HEK293T (cell line): ENCODE measurements at regions not wholly inside any gene's neighbourhood (a gene's known extent, or its start where the extent isn't known, plus 50 kb on each side); places are given as distances from the start of the nearest gene placed in this dataset.

Experiments
- CTCF ChIA-PET: fragments of 350-600 bp; formaldehyde crosslinking; extraction: SDS; loops from one replicate; lab custom pipeline; 2021; ENCODE audit warnings: antibody characterized with exemption, inconsistent platforms; lab: Yijun Ruan, JAX
- POLR2A ChIA-PET: fragments of 350-600 bp; formaldehyde crosslinking; extraction: SDS; loops from one replicate; lab custom pipeline; 2020; ENCODE audit warnings: antibody characterized with exemption, inconsistent platforms; lab: Yijun Ruan, JAX
- DNase-seq: peaks from one replicate; pipeline ENCODE4 v3.0.0; 2012; ENCODE audit warnings: mixed read lengths; ENCODE audit errors: extremely low spot score
- ARNT ChIP-seq: fragments of 450-650 bp; IDR thresholded peaks from 2 replicates; pipeline ENCODE4 v1.6.1; 2017; ENCODE audit warnings: mild to moderate bottlenecking
- BHLHE40 ChIP-seq: fragments of 450-650 bp; IDR thresholded peaks from 2 replicates; pipeline ENCODE4 v1.6.1; 2016; ENCODE audit warnings: mild to moderate bottlenecking, moderate library complexity, borderline replicate concordance
- CTBP1 ChIP-seq: fragments of 450-650 bp; IDR thresholded peaks from 2 replicates; pipeline ENCODE4 v1.6.1; 2016; ENCODE audit warnings: borderline replicate concordance
- ELF4 ChIP-seq: fragments of 450-650 bp; IDR thresholded peaks from 2 replicates; pipeline ENCODE4 v1.6.1; 2017; ENCODE audit warnings: antibody characterized with exemption
- FOXA1 ChIP-seq: fragments of 450-650 bp; IDR thresholded peaks from 2 replicates; pipeline ENCODE4 v1.6.1; 2016; ENCODE audit warnings: mild to moderate bottlenecking
- FOXK2 ChIP-seq: fragments of 450-650 bp; IDR thresholded peaks from 2 replicates; pipeline ENCODE4 v1.6.1; 2016; ENCODE audit warnings: mild to moderate bottlenecking
- FOXM1 ChIP-seq: fragments of 450-650 bp; IDR thresholded peaks from 2 replicates; pipeline ENCODE4 v1.6.1; 2017; ENCODE audit warnings: mild to moderate bottlenecking, borderline replicate concordance
- HDGF ChIP-seq: fragments of 450-650 bp; IDR thresholded peaks from 2 replicates; pipeline ENCODE4 v1.6.1; 2017; ENCODE audit warnings: antibody characterized with exemption, borderline replicate concordance
- L3MBTL2 ChIP-seq: fragments of 450-650 bp; conservative IDR thresholded peaks from 2 replicates; pipeline ENCODE4 v1.6.1; 2016; ENCODE audit warnings: mild to moderate bottlenecking
- LEF1 ChIP-seq: fragments of 450-650 bp; IDR thresholded peaks from 2 replicates; pipeline ENCODE4 v1.6.1; 2017; ENCODE audit warnings: mild to moderate bottlenecking, borderline replicate concordance
- NFRKB ChIP-seq: fragments of 450-650 bp; IDR thresholded peaks from 2 replicates; pipeline ENCODE4 v1.6.1; 2016; ENCODE audit warnings: mild to moderate bottlenecking, moderate library complexity
- SP1 ChIP-seq: fragments of 450-650 bp; IDR thresholded peaks from 2 replicates; pipeline ENCODE4 v1.6.1; 2017
- SUZ12 ChIP-seq: fragments of 450-650 bp; IDR thresholded peaks from 2 replicates; pipeline ENCODE4 v1.6.1; 2016; ENCODE audit warnings: mild to moderate bottlenecking
- TARDBP ChIP-seq: fragments of 450-650 bp; IDR thresholded peaks from 2 replicates; pipeline ENCODE4 v1.6.1; 2016
- ZNF384 ChIP-seq: fragments of 450-650 bp; IDR thresholded peaks from 2 replicates; pipeline ENCODE4 v1.6.1; 2016
- TF ChIP-seq, protein P1 (sequence below): fragments of 450-650 bp; IDR thresholded peaks from 2 replicates; pipeline ENCODE4 v1.6.1; 2016

DNA sequence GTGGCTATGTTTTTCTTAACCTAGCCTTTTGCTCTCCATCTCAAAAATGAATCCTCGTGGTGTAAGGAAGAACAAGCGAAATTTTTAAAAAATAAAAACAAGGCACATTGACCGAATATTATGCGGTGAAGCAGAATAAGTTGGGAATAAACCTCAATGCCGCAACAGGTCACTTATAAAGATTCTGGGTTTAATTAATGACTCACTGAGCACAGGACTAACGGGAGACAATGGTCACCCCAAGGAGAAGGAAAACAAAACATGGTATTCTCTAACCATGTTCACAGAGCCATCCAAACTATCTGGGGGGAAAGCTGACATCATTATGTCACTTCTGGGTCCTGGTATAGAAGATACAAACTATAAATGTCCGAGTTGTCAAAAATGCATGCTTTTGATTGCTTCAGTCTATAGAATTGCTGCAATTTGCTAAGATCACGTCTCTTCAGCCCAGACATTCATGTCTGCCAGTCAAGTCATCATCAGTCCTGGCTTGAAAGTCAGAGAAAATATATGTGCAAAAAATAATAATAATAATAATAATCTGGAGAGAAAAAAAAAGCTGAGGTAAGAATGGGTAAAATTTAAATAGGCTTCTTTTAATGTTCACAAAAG, 280.6 kb downstream of the NR2F1-AS1 start:
- DNase-seq: no peak

DNA sequence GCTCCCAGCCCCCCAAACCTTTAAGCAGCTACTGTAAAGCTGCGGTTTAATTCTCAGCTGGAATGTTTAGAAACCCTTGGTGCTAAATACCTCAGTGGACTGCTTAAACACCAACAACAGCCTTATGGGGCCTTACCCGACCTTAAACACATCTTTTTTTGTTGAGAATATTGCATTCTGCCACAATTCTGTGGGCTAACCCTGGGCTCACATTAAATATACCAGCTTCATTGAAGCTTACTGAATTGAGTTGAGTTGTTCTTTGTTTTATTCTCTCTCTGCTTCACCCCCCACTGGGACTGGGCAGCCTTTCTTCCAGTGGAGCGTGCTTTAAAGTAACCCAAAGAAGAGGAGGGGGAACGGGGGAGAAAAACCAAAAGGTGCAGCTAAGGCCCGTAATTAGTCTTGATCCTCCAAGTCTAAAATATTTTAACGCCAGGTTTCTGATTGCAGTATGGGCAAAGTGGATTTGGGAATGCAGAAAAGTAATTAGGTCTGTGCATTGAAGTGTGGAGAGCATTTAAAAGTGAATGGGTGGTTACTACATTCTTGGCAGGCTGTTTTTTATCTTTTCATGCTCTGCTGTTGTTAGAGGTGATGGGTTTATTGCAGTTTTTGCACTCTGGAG, 281.2 kb downstream of the NR2F1-AS1 start:
- POLR2A ChIA-PET: interaction anchor here (0.6 kb wide), 1 partner anchor 1159 kb away, joined by 3 read pairs; no protein-coding TSS in a partner anchor
- CTCF ChIA-PET: interaction anchor here (0.6 kb wide), 1 partner anchor 71 kb away, joined by 3 read pairs; no protein-coding TSS in a partner anchor
- TF ChIP-seq ARNT (no peak), L3MBTL2 (no peak), FOXK2 (no peak), FOXA1 (no peak), BHLHE40 (no peak), ZNF384 (no peak)
- TF ChIP-seq, protein P1, sequence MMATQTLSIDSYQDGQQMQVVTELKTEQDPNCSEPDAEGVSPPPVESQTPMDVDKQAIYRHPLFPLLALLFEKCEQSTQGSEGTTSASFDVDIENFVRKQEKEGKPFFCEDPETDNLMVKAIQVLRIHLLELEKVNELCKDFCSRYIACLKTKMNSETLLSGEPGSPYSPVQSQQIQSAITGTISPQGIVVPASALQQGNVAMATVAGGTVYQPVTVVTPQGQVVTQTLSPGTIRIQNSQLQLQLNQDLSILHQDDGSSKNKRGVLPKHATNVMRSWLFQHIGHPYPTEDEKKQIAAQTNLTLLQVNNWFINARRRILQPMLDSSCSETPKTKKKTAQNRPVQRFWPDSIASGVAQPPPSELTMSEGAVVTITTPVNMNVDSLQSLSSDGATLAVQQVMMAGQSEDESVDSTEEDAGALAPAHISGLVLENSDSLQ: 0 out of 2 replicates have a peak, but pooled peaks have one; percentile 11
- peak; percentile 16 for DNase-seq

More for the DNA sequence above, 280.6 kb downstream of the NR2F1-AS1 start:
- CTCF ChIA-PET: interaction anchor here (0.7 kb wide), 1 partner anchor 58 kb away, joined by 3 read pairs; no protein-coding TSS in a partner anchor
- POLR2A ChIA-PET: no interaction called here
- TF ChIP-seq CTBP1 (no peak), SUZ12 (no peak), FOXK2 (no peak), TARDBP (no peak), SP1 (no peak), BHLHE40 (no peak), L3MBTL2 (no peak), NFRKB (no peak), LEF1 (no peak)
- TF ChIP-seq, protein P1: no peak

DNA sequence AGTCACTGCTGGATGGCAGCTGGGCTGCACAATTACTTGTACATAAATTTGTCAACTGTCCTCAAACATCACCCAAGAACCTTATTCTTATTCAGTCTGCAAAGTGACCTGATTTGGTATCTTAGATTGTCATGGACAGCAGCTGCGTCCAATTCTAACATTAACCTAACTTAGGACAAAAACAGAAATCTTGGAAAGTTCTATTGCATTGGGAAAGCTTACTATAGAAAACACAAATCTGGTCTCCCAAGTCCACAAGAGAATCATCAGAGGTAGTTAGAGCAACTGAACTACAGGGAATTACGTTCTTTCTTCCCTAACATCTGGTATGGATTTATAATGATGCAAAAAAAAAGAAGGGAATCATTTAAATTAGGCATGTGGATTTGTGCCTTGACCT, 283.9 kb downstream of the NR2F1-AS1 start:
- CTCF ChIA-PET: no interaction called here
- TF ChIP-seq, protein P1: no peak
- no peak for TF ChIP-seq FOXM1
- no peak for TF ChIP-seq HDGF
- TF ChIP-seq LEF1: no peak
- TF ChIP-seq SUZ12: no peak
- no peak for TF ChIP-seq FOXK2
- no peak for TF ChIP-seq ARNT
- TF ChIP-seq ELF4: no peak
- no peak for TF ChIP-seq FOXA1
- no peak for TF ChIP-seq TARDBP
- TF ChIP-seq NFRKB: no peak
- no peak for TF ChIP-seq SP1
- no peak for TF ChIP-seq BHLHE40
- TF ChIP-seq L3MBTL2: no peak
- no peak for TF ChIP-seq ZNF384
- TF ChIP-seq CTBP1: no peak
- DNase-seq: no peak
- POLR2A ChIA-PET: no interaction called here

DNA sequence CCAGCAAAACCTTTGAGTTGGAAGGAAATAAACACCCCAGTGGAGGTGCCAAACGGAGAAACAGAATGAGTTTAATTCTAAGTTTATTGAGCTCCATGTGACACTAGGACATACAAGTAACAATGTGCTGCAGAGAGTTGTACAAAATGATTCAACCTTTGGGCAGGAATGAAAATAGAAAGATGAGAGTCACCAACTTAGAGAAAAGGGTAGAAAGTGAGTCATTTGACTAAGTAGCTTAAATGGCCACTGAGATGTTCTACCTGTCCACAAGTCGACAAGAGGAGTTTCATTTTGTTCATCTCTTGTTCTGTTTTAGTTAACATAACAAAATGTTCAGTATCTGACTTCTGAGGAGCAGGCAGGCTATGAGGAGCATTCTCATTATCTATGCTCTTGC, 284.7 kb downstream of the NR2F1-AS1 start:
- ChIA-PET CTCF (interaction anchor here (0.8 kb wide), 1 partner anchor 332 kb away, joined by 3 read pairs; no protein-coding TSS in a partner anchor), POLR2A (no interaction called here)
- DNase-seq: no peak
- TF ChIP-seq TARDBP: no peak
- TF ChIP-seq NFRKB: no peak

DNA sequence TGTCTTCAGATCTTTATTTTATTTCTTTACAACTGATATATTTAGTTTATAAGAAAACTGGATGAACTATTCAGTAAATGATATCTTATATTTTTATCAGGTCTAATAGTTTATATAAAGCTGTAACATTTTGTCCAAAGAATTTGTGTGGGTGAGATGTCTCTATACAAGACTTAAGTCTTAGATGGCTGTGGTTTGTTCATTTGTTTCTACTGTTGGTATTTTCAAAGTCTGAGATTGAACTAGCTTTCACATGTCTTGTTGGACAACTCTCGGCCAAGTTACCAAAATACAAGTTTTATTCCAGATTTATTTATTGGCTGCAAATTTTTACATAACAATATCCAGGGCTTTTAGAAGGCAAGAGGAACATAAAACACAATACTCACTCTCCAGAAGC, 286.0 kb downstream of the NR2F1-AS1 start:
- no peak for TF ChIP-seq FOXK2
- no peak for TF ChIP-seq FOXM1
- TF ChIP-seq TARDBP: no peak
- no peak for TF ChIP-seq ARNT
- no peak for TF ChIP-seq NFRKB
- TF ChIP-seq FOXA1: no peak
- no peak for TF ChIP-seq BHLHE40
- no peak for TF ChIP-seq SP1
- no peak for TF ChIP-seq CTBP1
- no peak for TF ChIP-seq ELF4
- TF ChIP-seq HDGF: no peak
- TF ChIP-seq ZNF384: no peak
- no peak for TF ChIP-seq L3MBTL2
- TF ChIP-seq, protein P1: no peak
- TF ChIP-seq SUZ12: no peak
- no peak for TF ChIP-seq LEF1
- ChIA-PET POLR2A (no interaction called here), CTCF (no interaction called here)
- DNase-seq: no peak

DNA sequence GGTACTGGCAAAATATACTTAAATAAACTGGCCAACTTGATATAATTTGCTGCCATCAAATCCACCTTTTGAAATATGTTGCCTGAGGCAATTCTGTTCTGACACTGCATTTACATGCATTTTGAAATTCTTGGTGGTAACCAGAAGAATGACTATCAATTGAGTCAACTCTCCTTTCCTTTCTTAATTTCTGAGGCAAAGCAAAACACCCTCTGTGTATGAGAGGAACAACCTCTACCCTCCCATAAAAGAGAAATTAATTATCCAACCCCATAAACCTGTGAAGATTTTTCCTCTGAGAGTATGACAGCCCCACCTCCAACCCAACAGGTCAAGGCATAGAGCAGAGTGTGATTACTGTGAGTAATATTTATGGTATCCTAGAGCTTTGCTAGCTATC, 286.8 kb downstream of the NR2F1-AS1 start:
- ChIA-PET CTCF (no interaction called here), POLR2A (no interaction called here)
- DNase-seq: no peak

More for the DNA sequence above, 286.8 kb downstream of the NR2F1-AS1 start:
- TF ChIP-seq CTBP1: no peak
- TF ChIP-seq FOXA1: no peak
- TF ChIP-seq BHLHE40: no peak
